GM12875 (cell line): ENCODE measurements at regions not wholly inside any gene's neighbourhood (a gene's known extent, or its start where the extent isn't known, plus 50 kb on each side); places are given as distances from the start of the nearest gene placed in this dataset.

Source experiments
- H3K4me3 ChIP-seq: one replicate; pipeline ENCODE4 v1.5.1; 2011; ENCODE audit warnings: low read depth, low read length, control low read depth
- CTCF ChIP-seq: IDR thresholded peaks from 2 replicates; pipeline ENCODE4 v1.5.1; 2011; ENCODE audit warnings: low read depth, mild to moderate bottlenecking, control low read depth, inconsistent platforms, low read length, moderate library complexity, borderline replicate concordance; ENCODE audit not compliant: insufficient read depth

GRCh38 chr15:91783451-91783850 lies 70.1 kb upstream of the SLCO3A1 start:
- H3K4me3 ChIP-seq, result no peak overlapping the region
- no peak for TF ChIP-seq CTCF

GRCh38 chr15:91784973-91785709 lies 68.4 kb upstream of the SLCO3A1 start:
- H3K4me3 ChIP-seq, result no peak overlapping the region
- no peak for TF ChIP-seq CTCF

- no peak for TF ChIP-seq CTCF
- no peak overlapping the region for H3K4me3 ChIP-seq
Measured at GRCh38 chr15:91787198-91787597, 66.3 kb upstream of the SLCO3A1 start.

- H3K4me3 ChIP-seq, result no peak overlapping the region
- no peak for TF ChIP-seq CTCF
Measured at GRCh38 chr15:91789136-91789535, 64.4 kb upstream of the SLCO3A1 start.

- no peak for TF ChIP-seq CTCF
- H3K4me3 ChIP-seq, result no peak overlapping the region
Measured at GRCh38 chr15:91790836-91791235, 62.7 kb upstream of the SLCO3A1 start.

- no peak overlapping the region for H3K4me3 ChIP-seq
- no peak for TF ChIP-seq CTCF
Measured at GRCh38 chr15:91793771-91794170, 59.7 kb upstream of the SLCO3A1 start.

- no peak for TF ChIP-seq CTCF
- no peak overlapping the region for H3K4me3 ChIP-seq
Measured at GRCh38 chr15:91795235-91795634, 58.3 kb upstream of the SLCO3A1 start.
